ENCODE measurements at regions not wholly inside any gene's neighbourhood (a gene's known extent, or its start where the extent isn't known, plus 50 kb on each side); places are given as distances from the start of the nearest gene placed in this dataset.

- no peaks in the 10 kb centered on the region for H3K4me1 ChIP-seq (ENCODE audit: control insufficient read depth in 1 of 2, insufficient read depth in 2 of 2, low read length in 2 of 2)
- intact Hi-C loops (cut with micrococcal nuclease) = no loop called here
- DNase-seq (ENCODE audit: low read depth, low spot score) (no peak), ATAC-seq (no peak)
- H3K27me3 ChIP-seq (ENCODE audit: insufficient read depth, low read length) = no peaks in the 10 kb centered on the region
- H3K4me3 ChIP-seq (replicated peaks in 1 of 2; ENCODE audit: low read depth in 1 of 2, low read length in 2 of 2) = no peak overlapping the region
- H3K36me3 ChIP-seq (ENCODE audit: control insufficient read depth in 1 of 2, insufficient read depth in 2 of 2, low read length in 2 of 2) = no peaks in the 10 kb centered on the region
- RAD21 ChIA-PET (ENCODE audit: low non-redundant PET in 1 of 2, low total read pairs in 2 of 2, uncharacterized antibody in 2 of 2, unreplicated experiment in 2 of 2) = no interaction called here
- H3K9me2 ChIP-seq (ENCODE audit: insufficient read depth) = no peaks in the 10 kb centered on the region
- no peaks in the 10 kb centered on the region for H4K20me1 ChIP-seq (ENCODE audit: insufficient read depth)
- H3K79me2 ChIP-seq (ENCODE audit: insufficient read depth, low read length) = no peaks in the 10 kb centered on the region
- no peak overlapping the region for H3K4me2 ChIP-seq (ENCODE audit: low read length)
- no peak overlapping the region for H2AFZ ChIP-seq (ENCODE audit: low read depth, low read length, poor library complexity, severe bottlenecking)
- CTCF ChIA-PET = no interaction called here
- no peak overlapping the region for H3K27ac ChIP-seq (ENCODE audit: low read depth, low read length)
- H3K9me3 ChIP-seq (ENCODE audit: control insufficient read depth in 1 of 2, insufficient read depth in 1 of 2, low read depth in 1 of 2, low read length in 2 of 2) = no peaks in the 10 kb centered on the region
- TF ChIP-seq SRF (IDR thresholded peaks at IDR 0.05; ENCODE audit: low read depth) (no peak), RAD21 (IDR thresholded peaks at IDR 0.05; ENCODE audit: low read depth) (no peak), ATF3 (IDR thresholded peaks at IDR 0.05) (no peak), SP1 (IDR thresholded peaks at IDR 0.05; ENCODE audit: low read depth) (no peak), YY1 (IDR thresholded peaks at IDR 0.05; ENCODE audit: extremely low read depth, insufficient replicate concordance, low read depth, low read length) (no peak), CBX3 (IDR thresholded peaks at IDR 0.05; ENCODE audit: low read depth) (no peak), ZFX (IDR thresholded peaks at IDR 0.05) (no peak), EGR1 (IDR thresholded peaks at IDR 0.05; ENCODE audit: low read depth) (no peak), MAX (IDR thresholded peaks at IDR 0.05) (no peak), ZNF274 (IDR thresholded peaks at IDR 0.05; ENCODE audit: low read depth, low read length) (no peak), SIN3A (IDR thresholded peaks at IDR 0.05; ENCODE audit: low read depth) (no peak), POLR2AphosphoS5 (IDR thresholded peaks at IDR 0.05; ENCODE audit: low read depth, low read length) (no peak), EZH2 (IDR thresholded peaks at IDR 0.05) (no peak), EZH2phosphoT487 (IDR thresholded peaks at IDR 0.05; ENCODE audit: borderline replicate concordance) (no peak), CEBPB (IDR thresholded peaks at IDR 0.05; ENCODE audit: low read depth) (no peak)
- TF ChIP-seq, protein P1, sequence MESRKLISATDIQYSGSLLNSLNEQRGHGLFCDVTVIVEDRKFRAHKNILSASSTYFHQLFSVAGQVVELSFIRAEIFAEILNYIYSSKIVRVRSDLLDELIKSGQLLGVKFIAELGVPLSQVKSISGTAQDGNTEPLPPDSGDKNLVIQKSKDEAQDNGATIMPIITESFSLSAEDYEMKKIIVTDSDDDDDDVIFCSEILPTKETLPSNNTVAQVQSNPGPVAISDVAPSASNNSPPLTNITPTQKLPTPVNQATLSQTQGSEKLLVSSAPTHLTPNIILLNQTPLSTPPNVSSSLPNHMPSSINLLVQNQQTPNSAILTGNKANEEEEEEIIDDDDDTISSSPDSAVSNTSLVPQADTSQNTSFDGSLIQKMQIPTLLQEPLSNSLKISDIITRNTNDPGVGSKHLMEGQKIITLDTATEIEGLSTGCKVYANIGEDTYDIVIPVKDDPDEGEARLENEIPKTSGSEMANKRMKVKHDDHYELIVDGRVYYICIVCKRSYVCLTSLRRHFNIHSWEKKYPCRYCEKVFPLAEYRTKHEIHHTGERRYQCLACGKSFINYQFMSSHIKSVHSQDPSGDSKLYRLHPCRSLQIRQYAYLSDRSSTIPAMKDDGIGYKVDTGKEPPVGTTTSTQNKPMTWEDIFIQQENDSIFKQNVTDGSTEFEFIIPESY (IDR thresholded peaks at IDR 0.05; ENCODE audit: extremely low read depth, insufficient replicate concordance, low read length) = no peak
- TF ChIP-seq, protein P2, sequence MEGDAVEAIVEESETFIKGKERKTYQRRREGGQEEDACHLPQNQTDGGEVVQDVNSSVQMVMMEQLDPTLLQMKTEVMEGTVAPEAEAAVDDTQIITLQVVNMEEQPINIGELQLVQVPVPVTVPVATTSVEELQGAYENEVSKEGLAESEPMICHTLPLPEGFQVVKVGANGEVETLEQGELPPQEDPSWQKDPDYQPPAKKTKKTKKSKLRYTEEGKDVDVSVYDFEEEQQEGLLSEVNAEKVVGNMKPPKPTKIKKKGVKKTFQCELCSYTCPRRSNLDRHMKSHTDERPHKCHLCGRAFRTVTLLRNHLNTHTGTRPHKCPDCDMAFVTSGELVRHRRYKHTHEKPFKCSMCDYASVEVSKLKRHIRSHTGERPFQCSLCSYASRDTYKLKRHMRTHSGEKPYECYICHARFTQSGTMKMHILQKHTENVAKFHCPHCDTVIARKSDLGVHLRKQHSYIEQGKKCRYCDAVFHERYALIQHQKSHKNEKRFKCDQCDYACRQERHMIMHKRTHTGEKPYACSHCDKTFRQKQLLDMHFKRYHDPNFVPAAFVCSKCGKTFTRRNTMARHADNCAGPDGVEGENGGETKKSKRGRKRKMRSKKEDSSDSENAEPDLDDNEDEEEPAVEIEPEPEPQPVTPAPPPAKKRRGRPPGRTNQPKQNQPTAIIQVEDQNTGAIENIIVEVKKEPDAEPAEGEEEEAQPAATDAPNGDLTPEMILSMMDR (IDR thresholded peaks at IDR 0.05 in 2 of 3, conservative IDR thresholded peaks at IDR 0.05 in 1 of 3; ENCODE audit: borderline replicate concordance in 1 of 3, insufficient read depth in 1 of 3, low read depth in 2 of 3, low read length in 2 of 3) = no peak
- no TSS peak for BruUV-seq (replicated peaks)
- no peak overlapping the region for H3K9ac ChIP-seq (ENCODE audit: low read length)
- POLR2A ChIA-PET = no interaction called here
Measured at GRCh38 chr14:48735607-48736006, 850.6 kb downstream of the RPS29 start.
